ENCODE measurements at regions not wholly inside any gene's neighbourhood (a gene's known extent, or its start where the extent isn't known, plus 50 kb on each side); places are given as distances from the start of the nearest gene placed in this dataset.

- TF ChIP-seq CTCF (IDR thresholded peaks at IDR 0.05): no peak
- intact Hi-C loops (cut with DNase I, micrococcal nuclease): no loop called here
- H3K27me3 ChIP-seq (ENCODE audit: control insufficient read depth in 1 of 2, insufficient read depth in 2 of 2, low read length in 2 of 2): no peaks in the 10 kb centered on the region
- no peak overlapping the region for H3K4me3 Mint-ChIP-seq
- no peak overlapping the region for H3K27ac ChIP-seq (ENCODE audit: low read depth in 1 of 2, low read length in 2 of 2)
- H3K36me3 ChIP-seq (ENCODE audit: insufficient read depth, low read length): no peaks in the 10 kb centered on the region
- peaks cover 5% of the 10 kb centered on the region for H3K9me3 Mint-ChIP-seq
- no peak overlapping the region for H3K4me3 ChIP-seq (ENCODE audit: low read length)
- H3K4me1 Mint-ChIP-seq (ENCODE audit: low read depth): no peaks in the 10 kb centered on the region
- ChIA-PET POLR2A (no interaction called here), CTCF (no interaction called here)
- DNase-seq: no peak
- H3K27ac Mint-ChIP-seq: no peak overlapping the region
- no peaks in the 10 kb centered on the region for H3K9me3 ChIP-seq (ENCODE audit: control insufficient read depth in 1 of 2, insufficient read depth in 1 of 2, low read length in 2 of 2)
- H3K36me3 Mint-ChIP-seq (ENCODE audit: low read depth): no peaks in the 10 kb centered on the region
- H3K27me3 Mint-ChIP-seq: no peaks in the 10 kb centered on the region
- H3K4me1 ChIP-seq (ENCODE audit: insufficient read depth, low read length): no peaks in the 10 kb centered on the region
- ATAC-seq (ENCODE audit: poor library complexity): no peak
Measured at GRCh38 chr13:95484052-95484451, 68.5 kb upstream of the CLDN10 start.

- no peak overlapping the region for H3K4me3 Mint-ChIP-seq
- no peak overlapping the region for H3K27ac ChIP-seq (ENCODE audit: low read depth in 1 of 2, low read length in 2 of 2)
- no peaks in the 10 kb centered on the region for H3K36me3 ChIP-seq (ENCODE audit: insufficient read depth, low read length)
- no peaks in the 10 kb centered on the region for H3K9me3 ChIP-seq (ENCODE audit: control insufficient read depth in 1 of 2, insufficient read depth in 1 of 2, low read length in 2 of 2)
- no peaks in the 10 kb centered on the region for H3K36me3 Mint-ChIP-seq (ENCODE audit: low read depth)
- ChIA-PET POLR2A (no interaction called here), CTCF (no interaction called here)
- ATAC-seq (ENCODE audit: poor library complexity) (no peak), DNase-seq (no peak)
- no peaks in the 10 kb centered on the region for H3K4me1 ChIP-seq (ENCODE audit: insufficient read depth, low read length)
- TF ChIP-seq CTCF (IDR thresholded peaks at IDR 0.05): no peak
- no peak overlapping the region for H3K4me3 ChIP-seq (ENCODE audit: low read length)
- no peak overlapping the region for H3K27ac Mint-ChIP-seq
- H3K9me3 Mint-ChIP-seq: peaks cover 5% of the 10 kb centered on the region
- H3K4me1 Mint-ChIP-seq (ENCODE audit: low read depth): no peaks in the 10 kb centered on the region
- H3K27me3 ChIP-seq (ENCODE audit: control insufficient read depth in 1 of 2, insufficient read depth in 2 of 2, low read length in 2 of 2): no peaks in the 10 kb centered on the region
- intact Hi-C loops (cut with DNase I, micrococcal nuclease): no loop called here
- peaks cover 4% of the 10 kb centered on the region for H3K27me3 Mint-ChIP-seq
Measured at GRCh38 chr13:95485045-95485517, 67.4 kb upstream of the CLDN10 start.

GRCh38 chr13:95485518-95486144 lies 66.9 kb upstream of the CLDN10 start:
- H3K27me3 Mint-ChIP-seq: peaks cover 7% of the 10 kb centered on the region
- Histone ChIP-seq H3K36me3 (ENCODE audit: insufficient read depth, low read length) (no peaks in the 10 kb centered on the region), H3K9me3 (ENCODE audit: control insufficient read depth in 1 of 2, insufficient read depth in 1 of 2, low read length in 2 of 2) (no peaks in the 10 kb centered on the region), H3K27ac (ENCODE audit: low read depth in 1 of 2, low read length in 2 of 2) (no peak overlapping the region), H3K4me1 (ENCODE audit: insufficient read depth, low read length) (no peaks in the 10 kb centered on the region), H3K27me3 (ENCODE audit: control insufficient read depth in 1 of 2, insufficient read depth in 2 of 2, low read length in 2 of 2) (no peaks in the 10 kb centered on the region), H3K4me3 (ENCODE audit: low read length) (no peak overlapping the region)
- H3K36me3 Mint-ChIP-seq (ENCODE audit: low read depth): no peaks in the 10 kb centered on the region
- POLR2A ChIA-PET: no interaction called here
- H3K9me3 Mint-ChIP-seq: peaks cover 5% of the 10 kb centered on the region
- TF ChIP-seq CTCF (IDR thresholded peaks at IDR 0.05): no peak
- ATAC-seq (ENCODE audit: poor library complexity) (no peak), DNase-seq (no peak)
- H3K27ac Mint-ChIP-seq: no peak overlapping the region
- no peak overlapping the region for H3K4me3 Mint-ChIP-seq
- intact Hi-C loops (cut with DNase I, micrococcal nuclease): no loop called here
- CTCF ChIA-PET: no interaction called here
- no peaks in the 10 kb centered on the region for H3K4me1 Mint-ChIP-seq (ENCODE audit: low read depth)
